Neuronal stem cell (in vitro differentiated cells): ENCODE measurements at regions not wholly inside any gene's neighbourhood (a gene's known extent, or its start where the extent isn't known, plus 50 kb on each side); places are given as distances from the start of the nearest gene placed in this dataset.
"Not testable (repeated sequence)": the region's sequence is repeated elsewhere in the genome, so short reads cannot be mapped to it uniquely, and the experiment has no call there.

Experiments used
- DNase-seq: peaks from one replicate; pipeline ENCODE4 v3.0.0-alpha.2; 2013; ENCODE audit warnings: low spot score
- H2AFZ ChIP-seq: one replicate; pipeline ENCODE4 v1.6.1; 2013; ENCODE audit warnings: mild to moderate bottlenecking, low read length, inconsistent platforms
- H2AK5ac ChIP-seq: 2 replicates; pipeline ENCODE4 v1.6.1; 2013; ENCODE audit warnings: low read depth, mild to moderate bottlenecking, inconsistent platforms, low read length, moderate library complexity, mixed read lengths
- H2BK120ac ChIP-seq: 2 replicates; pipeline ENCODE4 v1.6.1; 2013; ENCODE audit warnings: low read depth, mild to moderate bottlenecking, inconsistent platforms, low read length, moderate library complexity, mixed read lengths
- H2BK12ac ChIP-seq: one replicate; pipeline ENCODE4 v1.6.1; 2013; ENCODE audit warnings: low read length, inconsistent platforms
- H2BK15ac ChIP-seq: 2 replicates; pipeline ENCODE4 v1.6.1; 2013; ENCODE audit warnings: mild to moderate bottlenecking, low read length, inconsistent platforms, mixed read lengths
- H2BK5ac ChIP-seq: one replicate; pipeline ENCODE4 v1.6.1; 2013; ENCODE audit warnings: inconsistent platforms, mild to moderate bottlenecking, low read length, moderate library complexity
- H3K14ac ChIP-seq: one replicate; pipeline ENCODE4 v1.6.1; 2013; ENCODE audit warnings: low read length, inconsistent platforms
- H3K18ac ChIP-seq: 2 replicates; pipeline ENCODE4 v1.6.1; 2013; ENCODE audit warnings: low read length, inconsistent platforms
- H3K23ac ChIP-seq: 2 replicates; pipeline ENCODE4 v1.6.1; 2013; ENCODE audit warnings: low read depth, mild to moderate bottlenecking, mixed read lengths, low read length, inconsistent platforms; ENCODE audit not compliant: poor library complexity
- H3K27ac ChIP-seq: replicated peaks from 3 replicates; pipeline ENCODE4 v1.5.1; 2013; ENCODE audit warnings: low read length, inconsistent platforms
- H3K27me3 ChIP-seq, 3 experiments: 2 replicates each; pipeline ENCODE4 v1.6.1; 2013; ENCODE audit warnings: low read length in 3 of 3, mild to moderate bottlenecking in 2 of 3, inconsistent platforms in 1 of 3, low read depth in 1 of 3, mixed read lengths in 1 of 3, moderate library complexity in 1 of 3; ENCODE audit not compliant: control insufficient read depth in 3 of 3, insufficient read depth in 3 of 3
- H3K36me3 ChIP-seq, 2 donors: replicated peaks in 1 of 2; 2 replicates each; pipeline ENCODE4 v1.6.1; 2013; ENCODE audit warnings: low read length in 2 of 2; ENCODE audit not compliant: control insufficient read depth in 2 of 2, insufficient read depth in 2 of 2
- H3K4ac ChIP-seq: 2 replicates; pipeline ENCODE4 v1.6.1; 2013; ENCODE audit warnings: inconsistent platforms, mild to moderate bottlenecking, low read length, moderate library complexity
- H3K4me1 ChIP-seq, 2 donors: 1 replicate in 1 of 2; 2 replicates in 1 of 2; pipeline ENCODE4 v1.6.1; 2013; ENCODE audit warnings: low read length in 2 of 2, low read depth in 1 of 2; ENCODE audit not compliant: control insufficient read depth in 2 of 2, insufficient read depth in 1 of 2
- H3K4me2 ChIP-seq: one replicate; pipeline ENCODE4 v1.6.1; 2013; ENCODE audit warnings: mild to moderate bottlenecking, low read length, inconsistent platforms; ENCODE audit not compliant: insufficient read depth, poor library complexity, severe bottlenecking
- H3K4me3 ChIP-seq, 2 donors: 2 replicates each; pipeline ENCODE4 v1.5.1; 2013; ENCODE audit warnings: low read length in 2 of 2, mild to moderate bottlenecking in 2 of 2, inconsistent platforms in 1 of 2, moderate library complexity in 1 of 2
- H3K79me1 ChIP-seq: one replicate; pipeline ENCODE4 v1.6.1; 2013; ENCODE audit warnings: low read depth, mild to moderate bottlenecking, inconsistent platforms, low read length, moderate library complexity
- H3K9ac ChIP-seq: one replicate; pipeline ENCODE4 v1.6.1; 2013; ENCODE audit warnings: mild to moderate bottlenecking, low read depth, low read length, inconsistent platforms; ENCODE audit not compliant: poor library complexity
- H3K9me3 ChIP-seq, 2 donors: replicated peaks in 1 of 2; 2 replicates each; pipeline versions ENCODE3 to v1.6.1; 2013; ENCODE audit warnings: low read length in 2 of 2, mild to moderate bottlenecking in 2 of 2, inconsistent platforms in 1 of 2, low read depth in 1 of 2, mixed read lengths in 1 of 2, moderate library complexity in 1 of 2; ENCODE audit not compliant: control insufficient read depth in 2 of 2, insufficient read depth in 1 of 2
- H4K8ac ChIP-seq: one replicate; pipeline ENCODE4 v1.6.1; 2013; ENCODE audit warnings: low read depth, mild to moderate bottlenecking, inconsistent platforms, low read length, moderate library complexity
- H4K91ac ChIP-seq: one replicate; pipeline ENCODE4 v1.6.1; 2013; ENCODE audit warnings: low read length, low read depth, mild to moderate bottlenecking, inconsistent platforms; ENCODE audit not compliant: poor library complexity
- WGBS, 2 donors: extraction: QIAGEN DNeasy Blood & Tissue Kit; methylation state at CpG; one replicate each; pipeline ENCODE4 v1.1.7; 2013; ENCODE audit warnings: missing lambda C conversion rate in 2 of 2, mixed read lengths in 1 of 2; ENCODE audit not compliant: insufficient read length in 2 of 2, insufficient replicate concordance in 1 of 2; ENCODE audit errors: extremely low coverage in 2 of 2; 5-methylcytosine and 5-hydroxymethylcytosine counted together

DNA sequence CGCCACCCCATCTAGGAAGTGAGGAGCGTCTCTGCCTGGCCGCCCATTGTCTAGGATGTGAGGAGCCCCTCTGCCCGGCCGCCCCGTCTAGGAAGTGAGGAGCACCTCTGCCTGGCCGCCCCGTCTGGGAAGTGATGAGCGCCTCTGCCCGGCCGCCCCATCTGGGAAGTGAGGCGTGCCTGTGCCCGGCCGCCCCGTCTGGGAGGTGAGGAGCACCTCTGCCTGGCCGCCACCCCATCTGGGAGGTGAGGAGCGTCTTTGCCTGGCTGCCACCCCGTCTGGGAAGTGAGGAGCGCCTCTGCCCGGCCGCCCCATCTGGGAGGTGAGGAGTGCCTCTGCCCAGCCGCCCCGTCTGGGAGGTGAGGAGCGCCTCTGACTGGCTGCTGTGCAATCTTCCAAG, 79.2 kb upstream of the ARMCX2 start:
- not testable (repeated sequence) for H3K79me1 ChIP-seq, H2BK120ac ChIP-seq, H3K9ac ChIP-seq, H2BK12ac ChIP-seq, H3K36me3 ChIP-seq, H4K8ac ChIP-seq, H3K4me1 ChIP-seq, H3K4ac ChIP-seq, H3K9me3 ChIP-seq, H2AK5ac ChIP-seq, H2BK15ac ChIP-seq, H4K91ac ChIP-seq, H2AFZ ChIP-seq, H3K18ac ChIP-seq, H3K23ac ChIP-seq, H2BK5ac ChIP-seq, H3K27me3 ChIP-seq, DNase-seq, H3K4me3 ChIP-seq, H3K4me2 ChIP-seq, H3K14ac ChIP-seq, H3K27ac ChIP-seq
- no CpG with 5 or more reads among the region's 24 CpGs for WGBS, 2 donors

DNA sequence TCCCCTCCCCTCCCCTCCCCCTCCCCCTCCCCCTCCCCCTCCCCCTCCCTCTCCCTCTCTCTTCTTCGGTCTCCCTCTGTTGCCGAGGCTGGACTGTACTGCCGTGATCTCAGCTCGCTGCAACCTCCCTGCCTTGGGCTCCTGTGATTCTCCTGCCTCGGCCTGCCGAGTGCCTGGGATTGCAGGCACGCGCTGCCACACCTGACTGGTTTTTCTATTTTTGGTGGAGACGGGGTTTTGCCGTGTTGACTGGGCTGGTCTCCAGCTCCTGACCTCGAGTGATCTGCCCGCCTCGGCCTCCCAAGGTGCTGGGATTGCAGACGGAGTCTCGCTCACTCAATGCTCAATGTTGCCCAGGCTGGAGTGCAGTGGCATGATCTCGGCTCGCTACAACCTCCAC, 78.8 kb upstream of the ARMCX2 start:
- H3K4me2 ChIP-seq, H2BK15ac ChIP-seq, H3K4me1 ChIP-seq, H3K9me3 ChIP-seq, H2BK12ac ChIP-seq, H3K18ac ChIP-seq, H3K27ac ChIP-seq, H2AK5ac ChIP-seq, H2BK5ac ChIP-seq, H3K36me3 ChIP-seq, H3K14ac ChIP-seq, H3K4ac ChIP-seq, H4K8ac ChIP-seq, H3K23ac ChIP-seq, H3K4me3 ChIP-seq, H2AFZ ChIP-seq, DNase-seq, H3K27me3 ChIP-seq, H2BK120ac ChIP-seq, H3K79me1 ChIP-seq, H3K9ac ChIP-seq, H4K91ac ChIP-seq: not testable (repeated sequence)
- no CpG with 5 or more reads among the region's 17 CpGs for WGBS, 2 donors

DNA sequence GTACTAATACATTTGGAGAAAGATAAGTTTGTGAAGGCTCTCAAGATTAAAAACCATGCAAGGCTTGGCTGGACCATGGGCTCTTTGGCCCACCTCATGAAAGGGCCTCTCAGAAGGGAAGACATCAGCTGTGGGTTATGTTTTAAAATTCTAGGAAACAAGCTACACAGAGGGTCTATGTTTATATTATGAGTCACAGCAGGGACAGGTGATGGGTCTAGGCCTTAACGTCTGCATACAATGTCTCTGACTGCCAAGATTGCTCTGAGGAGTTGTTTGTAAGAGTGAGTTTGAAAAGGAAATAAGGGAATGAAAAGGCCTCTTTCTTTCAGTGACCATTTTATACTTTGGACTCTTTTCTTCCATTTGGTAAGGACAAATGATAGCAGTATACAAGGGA, 77.0 kb upstream of the ARMCX2 start:
- H2BK120ac ChIP-seq = no peak overlapping the region
- H4K91ac ChIP-seq = no peak overlapping the region
- H3K9me3 ChIP-seq = no peaks in the 10 kb centered on the region
- H3K4me1 ChIP-seq = no peaks in the 10 kb centered on the region
- H3K14ac ChIP-seq = no peak overlapping the region
- no peaks in the 10 kb centered on the region for H3K36me3 ChIP-seq
- H4K8ac ChIP-seq = no peak overlapping the region
- peaks cover 0 to 2% (median 0%) of the 10 kb centered on the region in 3 experiments for H3K27me3 ChIP-seq
- H3K9ac ChIP-seq = no peak overlapping the region
- no peak overlapping the region for H2BK5ac ChIP-seq
- H2BK15ac ChIP-seq = no peak overlapping the region
- no peak overlapping the region for H3K27ac ChIP-seq
- no peaks in the 10 kb centered on the region for H3K79me1 ChIP-seq
- no peak overlapping the region for H3K4ac ChIP-seq
- no peak overlapping the region for H3K4me3 ChIP-seq
- H3K23ac ChIP-seq = no peak overlapping the region
- DNase-seq = no peak
- no peak overlapping the region for H2AK5ac ChIP-seq
- H2BK12ac ChIP-seq = no peak overlapping the region
- no peak overlapping the region for H3K18ac ChIP-seq
- no CpG with 5 or more reads among the region's 1 CpG for WGBS, 2 donors
- no peak overlapping the region for H3K4me2 ChIP-seq
- H2AFZ ChIP-seq = no peak overlapping the region

DNA sequence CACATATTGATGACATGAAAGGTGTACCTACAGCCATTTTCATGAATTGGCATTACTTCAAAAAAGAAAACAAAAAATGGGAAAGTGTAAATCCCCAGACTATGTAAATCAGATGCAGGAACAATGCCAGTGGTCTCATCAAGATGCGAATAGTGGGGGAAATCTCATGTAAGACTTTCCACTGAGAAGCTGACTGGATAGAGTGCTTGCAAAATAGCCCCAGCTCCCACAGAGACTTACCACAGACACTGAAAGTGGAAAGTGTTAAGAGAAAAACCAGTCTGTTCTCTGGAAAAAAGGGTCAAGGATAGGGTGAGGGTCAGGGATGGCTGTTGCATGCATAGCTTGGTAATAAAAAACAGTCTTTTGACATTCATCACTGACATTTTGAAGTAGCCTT, 73.2 kb upstream of the ARMCX2 start:
- DNase-seq = no peak
- WGBS, 2 donors = no CpG with 5 or more reads among the region's 1 CpG
- no peak overlapping the region for H3K4ac ChIP-seq
- no peak overlapping the region for H2AK5ac ChIP-seq
- no peak overlapping the region for H2AFZ ChIP-seq
- no peak overlapping the region for H3K4me2 ChIP-seq
- H3K9me3 ChIP-seq = no peaks in the 10 kb centered on the region
- H3K79me1 ChIP-seq = no peaks in the 10 kb centered on the region
- no peak overlapping the region for H3K23ac ChIP-seq
- no peak overlapping the region for H3K14ac ChIP-seq
- no peak overlapping the region for H2BK5ac ChIP-seq
- H3K27ac ChIP-seq = no peak overlapping the region
- no peaks in the 10 kb centered on the region for H3K36me3 ChIP-seq
- no peak overlapping the region for H3K18ac ChIP-seq
- no peak overlapping the region for H2BK12ac ChIP-seq
- no peak overlapping the region for H2BK15ac ChIP-seq
- H3K27me3 ChIP-seq = peaks cover 0 to 2% (median 0%) of the 10 kb centered on the region in 3 experiments
- H3K4me3 ChIP-seq = no peak overlapping the region
- H3K4me1 ChIP-seq = no peaks in the 10 kb centered on the region
- H2BK120ac ChIP-seq = no peak overlapping the region
- H4K8ac ChIP-seq = no peak overlapping the region
- no peak overlapping the region for H4K91ac ChIP-seq
- H3K9ac ChIP-seq = no peak overlapping the region
